Stimulated activated CD8-positive, alpha-beta memory T cell treated with anti-CD3 and anti-CD28 coated beads, Interleukin-2, amount 100 ng/mL, for 48 hours (primary cell): ENCODE measurements at regions not wholly inside any gene's neighbourhood (a gene's known extent, or its start where the extent isn't known, plus 50 kb on each side); places are given as distances from the start of the nearest gene placed in this dataset.

ENCODE experiments used
- DNase-seq, 2 donors: peaks; one replicate each; pipeline ENCODE4 v3.0.0-alpha.2; 2020; ENCODE audit warnings: low read depth in 2 of 2

GRCh38 chr1:60196026-60196425, 122.5 kb upstream of the C1orf87 start:
- DNase-seq: no peak

GRCh38 chr1:60185684-60186083, 112.1 kb upstream of the C1orf87 start:
- DNase-seq: no peak

DNA sequence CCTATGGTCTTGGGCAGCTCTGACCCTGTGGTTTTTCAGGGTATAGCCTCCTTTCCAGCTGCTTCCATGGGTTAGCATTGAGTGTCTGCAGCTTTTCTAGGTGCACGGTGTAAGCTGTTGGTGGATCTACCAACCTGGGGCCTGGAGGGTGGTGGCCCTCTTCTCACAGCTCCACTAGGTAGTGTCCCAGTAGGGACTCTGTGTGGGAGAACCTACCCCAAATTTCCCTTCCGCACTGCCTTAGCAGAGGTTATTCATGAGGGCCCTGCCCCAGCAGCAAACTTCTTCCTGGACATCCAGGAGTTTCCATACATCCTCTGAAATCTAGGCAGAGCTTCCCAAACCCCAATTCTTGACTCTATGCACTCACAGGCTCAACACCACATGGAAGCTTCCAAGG, 111.0 kb upstream of the C1orf87 start:
- DNase-seq: no peak

GRCh38 chr1:60173729-60174505, 100.3 kb upstream of the C1orf87 start:
- DNase-seq: no peak

GRCh38 chr1:60173006-60173405, 99.4 kb upstream of the C1orf87 start:
- no peak for DNase-seq

GRCh38 chr1:60171801-60172200, 98.2 kb upstream of the C1orf87 start:
- DNase-seq: no peak

DNA sequence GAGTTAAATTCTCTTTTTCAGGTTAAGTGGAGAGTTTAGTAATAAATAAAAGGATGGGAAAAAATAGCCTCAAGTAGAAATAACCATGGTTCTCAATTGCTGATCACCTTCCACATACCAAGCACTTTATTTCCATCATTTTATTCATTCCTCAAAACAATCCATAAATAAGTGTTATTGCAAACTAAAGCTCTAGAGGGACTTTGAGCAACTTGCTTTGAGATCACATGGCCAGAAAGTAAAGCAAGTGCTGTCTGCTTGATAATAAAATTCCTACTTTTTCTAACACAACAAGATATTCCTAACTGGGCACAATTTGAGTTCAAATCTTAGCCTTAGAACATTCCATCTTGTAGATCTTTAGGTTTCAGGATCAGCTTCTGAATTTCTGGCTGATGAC, 97.1 kb upstream of the C1orf87 start:
- DNase-seq: no peak

DNA sequence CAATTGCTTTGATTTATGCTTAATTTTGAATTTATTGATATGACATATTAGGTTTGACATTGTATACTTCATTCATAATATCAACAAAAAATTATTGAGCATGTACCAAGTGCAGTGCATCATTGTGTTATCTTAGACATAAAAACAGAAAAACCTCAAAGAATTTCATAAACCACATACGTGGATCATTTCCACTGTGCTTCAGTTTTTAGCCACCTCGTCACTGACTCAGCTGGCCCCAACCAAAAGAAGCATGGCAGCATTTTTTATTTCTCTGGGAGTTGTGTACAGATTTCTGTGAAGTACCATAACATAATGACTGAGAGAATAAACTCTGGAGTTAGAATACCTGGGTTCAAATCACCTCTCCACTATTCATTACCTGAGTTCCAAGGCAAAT, 95.6 kb upstream of the C1orf87 start:
- DNase-seq: no peak

DNA sequence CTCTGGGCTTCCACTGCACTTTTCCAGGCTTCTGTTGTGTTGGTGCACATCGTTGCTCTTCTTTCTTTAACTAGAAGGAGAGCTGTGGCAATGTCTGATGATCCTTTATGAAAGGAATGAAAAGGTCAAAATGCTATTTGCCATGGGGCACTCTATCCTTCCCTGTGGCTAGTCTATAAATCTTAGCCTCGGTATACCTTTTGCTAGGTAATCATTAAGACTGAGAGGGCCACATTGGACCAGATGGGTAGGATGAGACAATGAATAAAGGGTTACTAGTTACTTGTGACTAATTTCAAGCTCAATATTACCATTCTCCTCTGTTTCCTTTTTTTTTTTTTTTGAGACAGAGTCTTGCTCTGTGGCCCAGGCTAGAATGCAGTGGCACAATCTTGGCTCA, 89.4 kb upstream of the C1orf87 start:
- DNase-seq: no peak

GRCh38 chr1:60160141-60160540, 86.6 kb upstream of the C1orf87 start:
- no peak for DNase-seq

DNA sequence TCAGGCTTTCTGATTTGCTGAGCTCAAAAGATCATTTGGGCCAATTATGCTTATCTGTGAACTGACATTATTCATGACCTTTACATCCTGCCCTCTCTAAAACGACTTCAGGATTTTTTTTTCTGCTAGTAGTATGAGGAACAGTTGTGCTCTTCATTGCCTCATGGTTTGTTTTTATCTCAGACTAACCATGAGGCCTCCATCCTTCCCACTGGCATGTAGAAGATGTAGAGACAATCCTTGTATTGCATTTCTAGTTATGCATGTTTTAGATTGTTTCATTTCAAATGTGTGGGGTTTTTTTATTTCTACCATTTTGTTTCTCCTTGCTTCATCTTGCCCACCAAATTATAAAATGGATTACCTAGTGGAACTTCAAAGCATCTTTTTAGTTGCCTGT, 82.8 kb upstream of the C1orf87 start:
- no peak for DNase-seq

- no peak for DNase-seq
These were observed 80.4 kb upstream of the C1orf87 start for GRCh38 chr1:60153961-60154360.

- no peak for DNase-seq
These were observed 79.3 kb upstream of the C1orf87 start for GRCh38 chr1:60152891-60153290.

DNA sequence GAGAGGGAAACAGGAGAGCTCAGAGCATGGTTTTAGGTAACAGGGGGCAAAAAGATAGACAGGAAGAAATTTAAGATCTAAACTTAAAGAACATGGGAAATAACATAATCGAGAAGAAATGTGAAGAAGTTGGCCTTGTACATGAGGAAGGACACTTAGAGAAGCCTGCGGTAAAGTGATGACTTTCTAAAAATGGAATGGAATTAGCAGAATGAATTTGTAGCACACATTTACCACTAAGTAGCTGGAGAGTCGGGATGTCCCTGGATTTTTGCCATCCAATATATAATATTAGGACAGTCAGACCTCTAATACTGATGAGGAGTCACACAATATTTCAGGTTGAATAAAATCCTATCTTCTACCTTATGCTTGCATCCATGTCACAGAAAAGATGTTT, 77.7 kb upstream of the C1orf87 start:
- DNase-seq: no peak

DNA sequence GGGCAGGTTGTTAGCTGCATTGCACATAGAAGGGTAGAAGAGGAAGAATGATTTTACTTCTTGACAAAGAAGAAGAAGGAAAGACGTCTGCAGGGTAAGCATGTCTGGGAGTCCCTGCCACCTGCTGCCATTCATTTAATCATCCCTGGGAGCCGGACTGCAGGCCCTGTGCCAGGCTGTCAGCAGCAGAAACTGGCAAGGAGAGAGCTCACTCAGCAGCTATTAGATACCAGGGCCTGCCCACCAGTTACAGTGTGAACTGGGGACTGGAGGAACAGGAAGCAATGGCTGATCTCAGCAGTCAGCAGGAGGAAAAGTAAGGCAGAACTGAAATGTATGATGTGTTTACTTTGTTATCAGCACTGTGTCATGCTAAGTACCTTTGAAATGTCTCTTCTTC, 75.7 kb upstream of the C1orf87 start:
- DNase-seq: no peak

GRCh38 chr1:60146884-60147283, 73.3 kb upstream of the C1orf87 start:
- DNase-seq: no peak

DNA sequence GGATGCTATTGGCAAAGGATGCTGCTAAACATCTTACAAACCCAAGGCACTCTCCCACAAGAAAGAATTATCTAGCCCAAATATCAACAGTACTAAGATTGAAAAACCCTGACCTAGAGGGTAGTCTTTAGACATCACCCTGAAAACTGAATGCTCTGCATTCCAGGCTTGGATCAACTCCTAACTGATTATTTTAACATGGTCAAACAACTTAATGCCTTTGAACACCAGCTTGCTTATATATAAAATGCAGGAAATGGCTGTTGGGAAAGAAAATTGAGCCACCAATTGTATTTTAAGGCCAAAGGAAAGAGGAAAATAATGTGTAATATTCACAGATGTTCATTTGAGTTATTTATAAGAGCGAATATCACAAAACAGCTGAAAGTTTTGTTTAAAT, 72.2 kb upstream of the C1orf87 start:
- DNase-seq: no peak

DNA sequence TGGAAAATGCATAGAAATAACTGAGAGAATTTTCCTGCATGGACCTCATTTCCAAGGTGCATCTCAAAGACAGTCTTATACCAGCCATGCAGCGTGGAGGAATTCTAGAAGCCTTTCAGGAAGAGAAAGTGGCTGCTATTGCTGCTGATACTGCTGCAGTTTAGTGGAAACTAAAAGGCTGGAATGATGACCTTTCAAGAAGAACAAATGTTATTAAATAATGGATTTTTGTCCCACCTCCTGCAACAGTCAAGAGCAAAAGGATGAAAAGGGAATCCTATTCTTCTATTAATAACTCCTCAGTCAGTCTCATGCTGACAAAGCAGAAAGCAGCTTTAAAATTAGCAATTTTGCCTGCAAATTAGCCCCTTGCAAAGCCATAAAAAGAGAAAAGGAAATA, 68.2 kb upstream of the C1orf87 start:
- no peak for DNase-seq

- no peak for DNase-seq
These were observed 67.7 kb upstream of the C1orf87 start for GRCh38 chr1:60141276-60141675.

GRCh38 chr1:60137406-60137805, 63.8 kb upstream of the C1orf87 start:
- no peak for DNase-seq

DNA sequence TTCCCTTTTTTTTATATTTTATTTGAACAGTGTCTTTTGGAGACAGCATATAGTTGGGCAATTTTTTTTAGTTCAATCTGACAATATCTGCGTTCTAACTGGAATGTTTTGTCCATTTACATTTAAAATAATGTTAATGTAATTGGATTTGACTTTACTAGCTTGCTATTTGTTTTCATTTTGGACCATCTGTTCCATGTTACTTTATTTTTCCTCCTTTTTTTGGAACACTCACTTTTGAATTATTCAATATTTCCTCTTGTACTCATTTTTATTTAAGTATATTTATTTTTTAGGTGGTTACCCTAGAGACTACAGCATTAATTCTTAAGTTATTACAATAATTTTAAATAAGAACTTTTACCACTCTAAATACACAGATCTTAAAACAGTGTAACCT, 62.8 kb upstream of the C1orf87 start:
- no peak for DNase-seq

- DNase-seq: no peak
These were observed 61.1 kb upstream of the C1orf87 start for GRCh38 chr1:60134716-60135115.

- DNase-seq: no peak
These were observed 60.3 kb upstream of the C1orf87 start for GRCh38 chr1:60133848-60134247.

DNA sequence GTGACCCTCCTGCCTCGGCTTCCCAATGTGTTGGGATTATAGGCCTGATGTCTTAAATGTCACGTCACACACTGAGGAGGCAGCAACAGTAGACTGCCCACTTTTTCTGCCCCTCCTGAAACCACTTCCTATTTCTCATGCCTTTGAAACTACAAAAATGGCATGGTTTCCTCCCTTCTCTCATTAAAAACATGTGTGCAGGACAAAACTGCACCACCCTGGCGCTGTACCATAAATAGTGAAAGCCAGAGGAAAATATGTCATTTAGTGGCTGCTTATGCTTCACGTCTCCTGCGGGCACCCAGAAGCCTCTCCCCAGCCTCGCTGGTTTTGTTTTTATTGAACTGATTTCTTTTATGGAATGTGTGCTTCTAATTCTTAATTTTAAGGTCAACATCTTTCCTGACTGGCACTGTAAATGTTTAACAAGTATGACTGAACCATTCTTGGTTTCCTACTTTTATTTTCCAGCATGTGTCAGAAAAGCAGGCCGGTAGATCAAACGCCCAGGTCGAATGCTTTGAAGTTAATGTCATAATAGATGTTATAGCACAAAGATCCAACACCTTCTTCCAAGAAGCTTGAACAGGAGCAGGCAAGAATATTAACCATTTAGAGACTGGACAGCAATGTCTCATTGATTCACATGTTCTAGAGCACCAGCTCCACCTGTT, 59.6 kb upstream of the C1orf87 start:
- no peak for DNase-seq
